ENCODE measurements at regions not wholly inside any gene's neighbourhood (a gene's known extent, or its start where the extent isn't known, plus 50 kb on each side); places are given as distances from the start of the nearest gene placed in this dataset.

DNA sequence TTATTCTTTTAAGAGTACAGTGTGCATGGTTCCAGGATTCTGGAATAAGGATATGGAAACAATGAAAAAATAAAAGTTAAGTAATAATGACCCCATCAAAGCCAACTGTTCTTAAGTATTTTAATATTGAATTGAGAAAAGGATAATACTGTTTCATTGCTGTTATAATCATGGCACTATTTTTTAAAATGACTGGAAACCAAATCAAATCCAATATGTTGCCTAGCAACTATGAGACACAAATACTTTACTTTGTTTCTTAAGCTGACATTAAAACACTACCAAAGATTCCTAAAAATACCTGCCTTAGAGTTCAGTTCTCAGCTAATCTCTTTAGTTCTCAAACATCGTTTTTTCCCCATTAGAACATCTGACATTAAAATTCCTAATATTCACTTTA is 66.4 kb upstream of the OTOGL start (continued):
- TF ChIP-seq YBX1 (IDR thresholded peaks at IDR 0.05) (no peak), GABPA (IDR thresholded peaks at IDR 0.05; ENCODE audit: low read depth) (no peak), SPI1 (IDR thresholded peaks at IDR 0.05; ENCODE audit: borderline replicate concordance, insufficient read depth, low read depth, low read length) (no peak), MTA2 (IDR thresholded peaks at IDR 0.05; ENCODE audit: low read depth) (no peak), ATF7 (IDR thresholded peaks at IDR 0.05; ENCODE audit: low read depth) (no peak)
- TF ChIP-seq, protein P1, sequence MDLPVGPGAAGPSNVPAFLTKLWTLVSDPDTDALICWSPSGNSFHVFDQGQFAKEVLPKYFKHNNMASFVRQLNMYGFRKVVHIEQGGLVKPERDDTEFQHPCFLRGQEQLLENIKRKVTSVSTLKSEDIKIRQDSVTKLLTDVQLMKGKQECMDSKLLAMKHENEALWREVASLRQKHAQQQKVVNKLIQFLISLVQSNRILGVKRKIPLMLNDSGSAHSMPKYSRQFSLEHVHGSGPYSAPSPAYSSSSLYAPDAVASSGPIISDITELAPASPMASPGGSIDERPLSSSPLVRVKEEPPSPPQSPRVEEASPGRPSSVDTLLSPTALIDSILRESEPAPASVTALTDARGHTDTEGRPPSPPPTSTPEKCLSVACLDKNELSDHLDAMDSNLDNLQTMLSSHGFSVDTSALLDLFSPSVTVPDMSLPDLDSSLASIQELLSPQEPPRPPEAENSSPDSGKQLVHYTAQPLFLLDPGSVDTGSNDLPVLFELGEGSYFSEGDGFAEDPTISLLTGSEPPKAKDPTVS (IDR thresholded peaks at IDR 0.05; ENCODE audit: low read depth, low read length) = no peak
- TF ChIP-seq, protein P2, sequence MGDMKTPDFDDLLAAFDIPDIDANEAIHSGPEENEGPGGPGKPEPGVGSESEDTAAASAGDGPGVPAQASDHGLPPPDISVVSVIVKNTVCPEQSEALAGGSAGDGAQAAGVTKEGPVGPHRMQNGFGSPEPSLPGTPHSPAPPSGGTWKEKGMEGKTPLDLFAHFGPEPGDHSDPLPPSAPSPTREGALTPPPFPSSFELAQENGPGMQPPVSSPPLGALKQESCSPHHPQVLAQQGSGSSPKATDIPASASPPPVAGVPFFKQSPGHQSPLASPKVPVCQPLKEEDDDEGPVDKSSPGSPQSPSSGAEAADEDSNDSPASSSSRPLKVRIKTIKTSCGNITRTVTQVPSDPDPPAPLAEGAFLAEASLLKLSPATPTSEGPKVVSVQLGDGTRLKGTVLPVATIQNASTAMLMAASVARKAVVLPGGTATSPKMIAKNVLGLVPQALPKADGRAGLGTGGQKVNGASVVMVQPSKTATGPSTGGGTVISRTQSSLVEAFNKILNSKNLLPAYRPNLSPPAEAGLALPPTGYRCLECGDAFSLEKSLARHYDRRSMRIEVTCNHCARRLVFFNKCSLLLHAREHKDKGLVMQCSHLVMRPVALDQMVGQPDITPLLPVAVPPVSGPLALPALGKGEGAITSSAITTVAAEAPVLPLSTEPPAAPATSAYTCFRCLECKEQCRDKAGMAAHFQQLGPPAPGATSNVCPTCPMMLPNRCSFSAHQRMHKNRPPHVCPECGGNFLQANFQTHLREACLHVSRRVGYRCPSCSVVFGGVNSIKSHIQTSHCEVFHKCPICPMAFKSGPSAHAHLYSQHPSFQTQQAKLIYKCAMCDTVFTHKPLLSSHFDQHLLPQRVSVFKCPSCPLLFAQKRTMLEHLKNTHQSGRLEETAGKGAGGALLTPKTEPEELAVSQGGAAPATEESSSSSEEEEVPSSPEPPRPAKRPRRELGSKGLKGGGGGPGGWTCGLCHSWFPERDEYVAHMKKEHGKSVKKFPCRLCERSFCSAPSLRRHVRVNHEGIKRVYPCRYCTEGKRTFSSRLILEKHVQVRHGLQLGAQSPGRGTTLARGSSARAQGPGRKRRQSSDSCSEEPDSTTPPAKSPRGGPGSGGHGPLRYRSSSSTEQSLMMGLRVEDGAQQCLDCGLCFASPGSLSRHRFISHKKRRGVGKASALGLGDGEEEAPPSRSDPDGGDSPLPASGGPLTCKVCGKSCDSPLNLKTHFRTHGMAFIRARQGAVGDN (IDR thresholded peaks at IDR 0.05) = no peak

DNA sequence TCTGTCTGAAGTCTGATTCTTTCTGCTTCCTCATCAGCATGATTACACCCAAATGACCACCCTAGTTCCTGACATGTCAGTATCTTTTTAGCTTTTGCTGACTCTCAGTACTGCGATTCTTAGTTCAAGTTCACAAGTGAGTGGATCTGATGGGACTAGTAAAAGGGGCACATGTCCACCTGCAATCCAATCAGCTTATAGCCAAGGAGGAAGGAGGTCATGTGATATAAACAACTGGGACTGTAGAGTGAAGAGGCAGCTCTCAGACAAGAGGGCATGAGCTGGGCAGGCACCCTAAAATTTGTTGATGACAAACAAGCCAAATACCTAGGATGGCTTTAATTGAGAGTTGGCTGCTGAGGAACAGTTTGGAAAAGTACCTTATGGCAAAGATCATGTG is 68.1 kb upstream of the OTOGL start:
- FAIRE-seq = no peak
- H3K27ac ChIP-seq (ENCODE audit: control insufficient read depth, insufficient read depth) = no peak overlapping the region
- no peak overlapping the region for H3K4me2 ChIP-seq (ENCODE audit: control insufficient read depth, insufficient read depth)
- SMC1A ChIA-PET (ENCODE audit: uncharacterized antibody, unreplicated experiment) = interaction anchor here (1.5 kb wide), 1 partner anchor 9 kb away, joined by 4 read pairs; no protein-coding TSS in a partner anchor
- no peak for DNase-seq (ENCODE audit: low read depth, low spot score)
- no peak overlapping the region for H2AFZ ChIP-seq (ENCODE audit: control insufficient read depth, low read depth, low read length)
- RAD21 ChIA-PET (ENCODE audit: unreplicated experiment) = no interaction called here
- H3K4me1 ChIP-seq (ENCODE audit: control insufficient read depth, insufficient read depth, low read length) = no peaks in the 10 kb centered on the region
- no peak overlapping the region for H3K4me3 ChIP-seq
- H4K20me1 ChIP-seq (ENCODE audit: control insufficient read depth, insufficient read depth) = no peaks in the 10 kb centered on the region
- POLR2A ChIA-PET = no interaction called here
- no peak for TF ChIP-seq SIN3A (IDR thresholded peaks at IDR 0.05; ENCODE audit: low read depth, low read length)
- TF ChIP-seq NFYB (IDR thresholded peaks at IDR 0.05; ENCODE audit: insufficient read depth, low read depth, low read length) = 0 out of 2 replicates have a peak, but pooled peaks have one; percentile 8
- TF ChIP-seq RAD51 (IDR thresholded peaks at IDR 0.05) = peak; percentile 49; the same call in 1 of the 2 replicates
- H3K27me3 ChIP-seq (replicated peaks in 1 of 2; ENCODE audit: control insufficient read depth in 2 of 2, insufficient read depth in 2 of 2, low read length in 1 of 2) = no peaks in the 10 kb centered on the region
- CTCF ChIA-PET = no interaction called here
- H3K9me3 ChIP-seq (replicated peaks; ENCODE audit: control insufficient read depth, insufficient read depth, low read length) = no peaks in the 10 kb centered on the region; the same call in 2 of the 3 replicates
- BruUV-seq (replicated peaks) = no TSS peak
- in situ Hi-C loops (cut with MboI) (no loop called here), intact Hi-C loops (cut with micrococcal nuclease; ENCODE audit: unreplicated experiment) (no loop called here)
- no peak overlapping the region for H3K9ac ChIP-seq (ENCODE audit: control insufficient read depth, insufficient read depth, low read length)
- WGBS (ENCODE audit: insufficient coverage, insufficient replicate concordance, low lambda C conversion rate, missing lambda C conversion rate) = 96% methylated on average over 1 of the region's 1 CpG
- no peaks in the 10 kb centered on the region for H3K36me3 ChIP-seq (ENCODE audit: control insufficient read depth in 2 of 2, insufficient read depth in 2 of 2, low read length in 1 of 2)
- no peaks in the 10 kb centered on the region for H3K79me2 ChIP-seq (ENCODE audit: control insufficient read depth, insufficient read depth, low read length)
- ATAC-seq = no peak; the same call in 2 of the 3 replicates

Measured in GM12878 (cell line).